Large intestine (tissue), 3 donors: ENCODE measurements at regions not wholly inside any gene's neighbourhood (a gene's known extent, or its start where the extent isn't known, plus 50 kb on each side); places are given as distances from the start of the nearest gene placed in this dataset.

Experiments
- DNase-seq, 2 donors: peaks; one replicate each; pipeline versions ENCODE4 v3.0.0 to v3.0.0-alpha.2; 2013
- H3K27ac ChIP-seq: one replicate; pipeline ENCODE4 v1.5.1; 2013; ENCODE audit warnings: low read length
- H3K27me3 ChIP-seq: 2 replicates; pipeline ENCODE4 v1.6.1; 2013; ENCODE audit warnings: low read length; ENCODE audit not compliant: control insufficient read depth, insufficient read depth
- H3K36me3 ChIP-seq: 2 replicates; pipeline ENCODE4 v1.6.1; 2013; ENCODE audit warnings: low read length; ENCODE audit not compliant: control insufficient read depth, insufficient read depth
- H3K4me1 ChIP-seq: one replicate; pipeline ENCODE4 v1.6.1; 2013; ENCODE audit warnings: low read length; ENCODE audit not compliant: control insufficient read depth, insufficient read depth
- H3K4me3 ChIP-seq: one replicate; pipeline ENCODE4 v1.5.1; 2013; ENCODE audit warnings: low read length
- H3K9me3 ChIP-seq: one replicate; pipeline ENCODE4 v1.6.1; 2013; ENCODE audit warnings: mild to moderate bottlenecking, low read depth, low read length, moderate library complexity; ENCODE audit not compliant: control insufficient read depth
- WGBS: methylation state at CpG from one replicate; pipeline ENCODE4 v1.1.5; 2013; ENCODE audit warnings: low lambda C conversion rate; ENCODE audit not compliant: insufficient coverage; 5-methylcytosine and 5-hydroxymethylcytosine counted together

- H3K27ac ChIP-seq = no peak overlapping the region
- H3K36me3 ChIP-seq = no peaks in the 10 kb centered on the region
- DNase-seq = no peak
- H3K27me3 ChIP-seq = no peaks in the 10 kb centered on the region
- no peak overlapping the region for H3K4me3 ChIP-seq
- no CpG with 5 or more reads among the region's 1 CpG for WGBS
- no peaks in the 10 kb centered on the region for H3K4me1 ChIP-seq
- no peaks in the 10 kb centered on the region for H3K9me3 ChIP-seq
Observed at GRCh38 chr18:45260125-45260524, 355.2 kb upstream of the SLC14A2 start.

GRCh38 chr18:45266023-45266422 lies 349.3 kb upstream of the SLC14A2 start:
- Histone ChIP-seq H3K27me3 (no peaks in the 10 kb centered on the region), H3K36me3 (no peaks in the 10 kb centered on the region), H3K4me3 (no peak overlapping the region), H3K9me3 (no peaks in the 10 kb centered on the region), H3K4me1 (no peaks in the 10 kb centered on the region), H3K27ac (no peak overlapping the region)
- no CpG with 5 or more reads among the region's 3 CpGs for WGBS
- DNase-seq = no peak

- DNase-seq = no peak
- Histone ChIP-seq H3K36me3 (no peaks in the 10 kb centered on the region), H3K9me3 (no peaks in the 10 kb centered on the region), H3K4me3 (no peak overlapping the region), H3K4me1 (no peaks in the 10 kb centered on the region), H3K27ac (no peak overlapping the region), H3K27me3 (no peaks in the 10 kb centered on the region)
- WGBS = no CpG with 5 or more reads among the region's 1 CpG
Observed at GRCh38 chr18:45267622-45268021, 347.7 kb upstream of the SLC14A2 start.

- no peak for DNase-seq
- no peak overlapping the region for H3K4me3 ChIP-seq
- H3K27ac ChIP-seq = no peak overlapping the region
- no peaks in the 10 kb centered on the region for H3K27me3 ChIP-seq
- no CpG with 5 or more reads among the region's 1 CpG for WGBS
- no peaks in the 10 kb centered on the region for H3K36me3 ChIP-seq
- H3K9me3 ChIP-seq = no peaks in the 10 kb centered on the region
- no peaks in the 10 kb centered on the region for H3K4me1 ChIP-seq
Observed at GRCh38 chr18:45268583-45268982, 346.7 kb upstream of the SLC14A2 start.

- no peak overlapping the region for H3K4me3 ChIP-seq
- H3K27me3 ChIP-seq = no peaks in the 10 kb centered on the region
- no peaks in the 10 kb centered on the region for H3K4me1 ChIP-seq
- DNase-seq = no peak
- H3K27ac ChIP-seq = no peak overlapping the region
- H3K36me3 ChIP-seq = no peaks in the 10 kb centered on the region
- H3K9me3 ChIP-seq = no peaks in the 10 kb centered on the region
Observed at GRCh38 chr18:45270289-45270771, 344.9 kb upstream of the SLC14A2 start.

- no peaks in the 10 kb centered on the region for H3K36me3 ChIP-seq
- no peaks in the 10 kb centered on the region for H3K9me3 ChIP-seq
- no peaks in the 10 kb centered on the region for H3K27me3 ChIP-seq
- no peaks in the 10 kb centered on the region for H3K4me1 ChIP-seq
- no peak for DNase-seq
- WGBS = no CpG with 5 or more reads among the region's 1 CpG
- no peak overlapping the region for H3K27ac ChIP-seq
- no peak overlapping the region for H3K4me3 ChIP-seq
Observed at GRCh38 chr18:45274026-45274425, 341.2 kb upstream of the SLC14A2 start.

- Histone ChIP-seq H3K36me3 (no peaks in the 10 kb centered on the region), H3K27ac (no peak overlapping the region), H3K4me1 (no peaks in the 10 kb centered on the region), H3K9me3 (no peaks in the 10 kb centered on the region), H3K4me3 (no peak overlapping the region), H3K27me3 (no peaks in the 10 kb centered on the region)
- DNase-seq = no peak
- 57% methylated on average over 1 of the region's 5 CpGs for WGBS
Observed at GRCh38 chr18:45275367-45276113, 339.7 kb upstream of the SLC14A2 start.

- Histone ChIP-seq H3K4me3 (no peak overlapping the region), H3K27me3 (no peaks in the 10 kb centered on the region)
- 100% methylated on average over 1 of the region's 3 CpGs for WGBS
Observed at GRCh38 chr18:45276878-45277277, 338.4 kb upstream of the SLC14A2 start.

GRCh38 chr18:45277908-45278307 lies 337.4 kb upstream of the SLC14A2 start:
- DNase-seq = no peak

More at GRCh38 chr18:45276878-45277277, 338.4 kb upstream of the SLC14A2 start:
- H3K27ac ChIP-seq = no peak overlapping the region
- H3K36me3 ChIP-seq = no peaks in the 10 kb centered on the region
- H3K9me3 ChIP-seq = no peaks in the 10 kb centered on the region
- H3K4me1 ChIP-seq = no peaks in the 10 kb centered on the region
- no peak for DNase-seq

GRCh38 chr18:45280481-45281276 lies 334.6 kb upstream of the SLC14A2 start:
- no peak overlapping the region for H3K4me3 ChIP-seq
- H3K4me1 ChIP-seq = no peaks in the 10 kb centered on the region
- no peaks in the 10 kb centered on the region for H3K9me3 ChIP-seq
- DNase-seq = no peak
- H3K36me3 ChIP-seq = no peaks in the 10 kb centered on the region
- WGBS = 100% methylated on average over 2 of the region's 10 CpGs
- no peak overlapping the region for H3K27ac ChIP-seq
- H3K27me3 ChIP-seq = no peaks in the 10 kb centered on the region

More at GRCh38 chr18:45277908-45278307, 337.4 kb upstream of the SLC14A2 start:
- no peaks in the 10 kb centered on the region for H3K36me3 ChIP-seq
- no peaks in the 10 kb centered on the region for H3K9me3 ChIP-seq
- H3K4me1 ChIP-seq = no peaks in the 10 kb centered on the region
- H3K27ac ChIP-seq = no peak overlapping the region
- H3K27me3 ChIP-seq = no peaks in the 10 kb centered on the region
- WGBS = 94% methylated on average over 2 of the region's 4 CpGs
- H3K4me3 ChIP-seq = no peak overlapping the region
